Stomach (tissue), 8 donors: ENCODE measurements at regions not wholly inside any gene's neighbourhood (a gene's known extent, or its start where the extent isn't known, plus 50 kb on each side); places are given as distances from the start of the nearest gene placed in this dataset.
"Not testable (repeated sequence)": the region's sequence is repeated elsewhere in the genome, so short reads cannot be mapped to it uniquely, and the experiment has no call there.

ENCODE experiments used
- DNase-seq, 2 donors: peaks; one replicate each; pipeline versions ENCODE4 v3.0.0 to v3.0.0-alpha.2; 2013 to 2019
- H3K27ac ChIP-seq, 5 donors: fragments of 200-600 bp in 4 of 5; sonication (generic) in 4 of 5; one replicate each; pipeline ENCODE4 v1.5.1; 2013 to 2019; ENCODE audit warnings: mild to moderate bottlenecking in 1 of 5, moderate library complexity in 1 of 5
- H3K27me3 ChIP-seq, 3 donors: fragments of 200-600 bp; sonication (generic); one replicate each; pipeline ENCODE4 v1.5.1; 2017 to 2019; ENCODE audit warnings: mixed run types in 1 of 3
- H3K36me3 ChIP-seq, 4 donors: fragments of 200-600 bp; sonication (generic); 1 replicate in 3 of 4; 2 replicates in 1 of 4; pipeline ENCODE4 v1.5.1; 2016 to 2019
- H3K4me1 ChIP-seq, 4 donors: fragments of 200-600 bp; sonication (generic); one replicate each; pipeline ENCODE4 v1.5.1; 2016 to 2019
- H3K4me3 ChIP-seq, 4 donors: fragments of 200-600 bp; sonication (generic) in 3 of 4; one replicate each; pipeline ENCODE4 v1.5.1; 2016 to 2019; ENCODE audit warnings: mild to moderate bottlenecking in 1 of 4
- H3K9me3 ChIP-seq, 4 donors: fragments of 200-600 bp; sonication (generic); one replicate each; pipeline ENCODE4 v1.5.1; 2016 to 2019
- CTCF ChIP-seq, 7 experiments: fragments of 450-650 bp in 4 of 7; fragments of 200-600 bp in 3 of 7; sonication (generic) in 3 of 7; IDR thresholded peaks; one replicate each; pipeline ENCODE4 v1.5.1; 2016 to 2019; ENCODE audit warnings: antibody characterized with exemption in 7 of 7, control low read depth in 2 of 7, mild to moderate bottlenecking in 1 of 7
- EP300 ChIP-seq: sonication (generic); formaldehyde crosslinking; IDR thresholded peaks from one replicate; pipeline ENCODE4 v1.6.1; 2017; ENCODE audit warnings: antibody characterized with exemption
- POLR2A ChIP-seq, 4 donors: fragments of 450-650 bp; IDR thresholded peaks; one replicate each; pipeline ENCODE4 v1.6.1; 2016; ENCODE audit warnings: antibody characterized with exemption in 4 of 4, control low read depth in 2 of 4, mild to moderate bottlenecking in 1 of 4, moderate library complexity in 1 of 4
- POLR2AphosphoS5 ChIP-seq, 3 donors: sonication (generic); formaldehyde crosslinking; IDR thresholded peaks; one replicate each; pipeline ENCODE4 v1.6.1; 2016; ENCODE audit warnings: antibody characterized with exemption in 3 of 3
- WGBS, 5 donors: extraction: QIAGEN DNeasy Blood & Tissue Kit in 3 of 5; methylation state at CpG; one replicate each; pipeline versions ENCODE4 v1.1.5 to v1.1.7; 2013 to 2018; 5-methylcytosine and 5-hydroxymethylcytosine counted together
- intact Hi-C: fragments of 100-400 bp; cut with DNase I; formaldehyde crosslinking; loops from one replicate; pipeline ENCODE4 v1.15.1; 2023; ENCODE audit warnings: low total_unique reads
- donor health status: healthy with polysubstance abuse.
- donor health status: Bipolar disorder and iron deficiency.
- donor health status: healthy.

DNA sequence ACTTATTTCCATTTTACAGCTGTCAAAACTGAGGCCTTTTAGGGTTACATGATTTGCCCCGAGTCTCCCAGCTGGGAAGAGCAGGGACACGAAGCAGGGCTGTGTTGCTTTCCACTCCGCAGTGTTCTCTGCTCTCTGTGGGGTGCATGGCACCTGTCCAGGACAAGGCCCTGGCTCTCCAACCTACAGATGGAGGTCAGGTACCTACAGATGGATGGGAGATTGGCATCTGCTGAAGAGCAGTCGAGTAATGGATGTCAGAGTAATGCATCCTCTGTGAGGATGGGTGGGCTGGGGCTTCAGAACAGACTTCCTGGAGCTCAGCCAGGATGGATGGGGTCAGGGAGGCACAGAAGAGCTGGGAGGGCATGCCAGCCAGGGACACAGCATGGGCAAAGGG lies 85.0 kb downstream of the EMX2 start:
- H3K27ac ChIP-seq = no peak overlapping the region
- H3K4me1 ChIP-seq = no peaks in the 10 kb centered on the region
- no peaks in the 10 kb centered on the region for H3K36me3 ChIP-seq
- intact Hi-C loops = no loop called here
- H3K4me3 ChIP-seq = no peak overlapping the region
- no peaks in the 10 kb centered on the region for H3K9me3 ChIP-seq
- H3K27me3 ChIP-seq = peaks cover 0 to 1% (median 0%) of the 10 kb centered on the region in 3 donors
- DNase-seq = no peak
- TF ChIP-seq CTCF (IDR thresholded peaks at IDR 0.05) (no peak), POLR2AphosphoS5 (IDR thresholded peaks at IDR 0.05) (no peak), POLR2A (IDR thresholded peaks at IDR 0.05) (no peak), EP300 (no peak)
- WGBS, 5 donors = 84 to 90% (median 88%) methylated on average over 4 of the region's 4 CpGs

DNA sequence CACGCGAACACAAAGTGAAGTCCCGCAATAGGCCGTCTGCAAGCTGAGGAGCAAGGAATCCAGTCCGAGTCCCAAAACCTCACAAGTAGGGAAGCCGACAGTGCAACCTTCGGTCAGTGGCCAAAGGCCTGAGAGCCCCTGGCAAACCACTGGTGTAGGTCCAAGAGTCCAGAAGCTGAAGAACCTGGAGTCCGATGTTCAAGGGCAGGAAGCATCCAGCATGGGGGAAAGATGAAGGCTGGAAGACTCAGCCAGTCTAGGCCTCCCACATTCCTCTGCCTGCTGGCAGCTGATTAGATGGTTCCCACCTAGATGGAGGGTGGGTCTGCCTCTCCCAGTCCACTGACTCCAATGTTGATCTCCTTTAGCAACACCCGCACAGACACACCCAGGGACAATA lies 87.2 kb downstream of the EMX2 start:
- intact Hi-C loops, H3K36me3 ChIP-seq, DNase-seq, H3K4me3 ChIP-seq, H3K27me3 ChIP-seq, H3K9me3 ChIP-seq, H3K27ac ChIP-seq, H3K4me1 ChIP-seq: not testable (repeated sequence)
- whole genome bisulfite sequencing, 5 donors = 93 to 96% (median 94%) methylated on average over 9 of the region's 9 CpGs

DNA sequence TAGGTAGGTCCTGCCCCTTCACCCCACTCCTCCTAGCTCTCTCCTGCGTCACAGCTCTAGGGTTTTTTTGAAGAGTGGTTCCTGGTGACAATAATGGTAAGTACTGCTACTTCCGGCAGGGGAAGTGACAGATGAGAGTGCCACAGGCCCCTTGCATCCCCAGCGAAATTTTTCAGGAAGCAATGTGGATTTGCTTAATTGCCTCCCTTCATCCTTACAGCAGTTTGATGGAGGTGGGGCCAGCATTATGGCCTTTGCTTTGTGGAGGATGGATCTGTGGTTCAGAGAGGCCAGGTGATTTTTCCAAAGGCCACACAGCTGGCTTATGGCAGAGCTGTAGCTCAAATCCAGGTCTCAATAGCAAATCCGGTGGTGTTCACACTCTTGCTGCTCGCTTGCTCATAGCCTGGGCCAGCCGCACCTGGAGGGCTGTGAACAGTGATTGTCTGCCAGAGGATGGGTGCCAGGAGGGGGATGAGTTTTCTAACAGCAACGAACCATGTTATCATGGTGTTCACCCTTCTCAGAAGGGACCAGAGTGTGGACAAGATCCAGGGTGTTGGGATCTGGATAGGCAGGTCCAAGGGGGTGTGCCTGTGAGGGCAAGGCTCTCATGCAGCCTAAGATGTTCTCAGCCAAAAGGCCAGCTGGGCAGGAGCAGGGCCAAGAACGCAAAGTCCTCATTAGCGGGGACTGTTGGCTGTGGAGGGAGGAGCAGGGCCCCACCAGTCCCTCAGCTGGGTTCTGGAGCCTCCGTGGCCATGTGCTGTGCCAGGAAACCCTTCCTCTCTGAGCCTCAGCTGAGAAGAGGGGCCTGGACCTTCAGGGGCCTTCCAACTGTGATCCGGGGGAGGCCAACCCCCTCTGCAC lies 89.0 kb downstream of the EMX2 start:
- no peaks in the 10 kb centered on the region for H3K9me3 ChIP-seq
- intact Hi-C loops = no loop called here
- WGBS, 5 donors = 69 to 84% (median 78%) methylated on average over 11 of the region's 11 CpGs
- no peaks in the 10 kb centered on the region for H3K4me1 ChIP-seq
- peaks cover 0 to 4% (median 0%) of the 10 kb centered on the region in 3 donors for H3K27me3 ChIP-seq
- no peak for DNase-seq
- TF ChIP-seq POLR2AphosphoS5 (IDR thresholded peaks at IDR 0.05) = no peak
- no peak for TF ChIP-seq EP300
- TF ChIP-seq CTCF (IDR thresholded peaks at IDR 0.05) = no peak
- H3K4me3 ChIP-seq = no peak overlapping the region
- H3K36me3 ChIP-seq = no peaks in the 10 kb centered on the region
- no peak overlapping the region for H3K27ac ChIP-seq

- intact Hi-C loops = no loop called here
Observed at GRCh38 chr10:117632406-117632805, 89.9 kb downstream of the EMX2 start.

More at GRCh38 chr10:117632406-117632805, 89.9 kb downstream of the EMX2 start:
- H3K36me3 ChIP-seq = no peaks in the 10 kb centered on the region
- no peak overlapping the region for H3K27ac ChIP-seq
- no peaks in the 10 kb centered on the region for H3K4me1 ChIP-seq
- no peaks in the 10 kb centered on the region for H3K9me3 ChIP-seq
- no peak overlapping the region for H3K4me3 ChIP-seq
- TF ChIP-seq EP300 (no peak), CTCF (IDR thresholded peaks at IDR 0.05) (no peak), POLR2A (IDR thresholded peaks at IDR 0.05) (no peak), POLR2AphosphoS5 (IDR thresholded peaks at IDR 0.05) (no peak)
- 90 to 97% (median 93%) methylated on average over 7 of the region's 7 CpGs for WGBS, 5 donors
- H3K27me3 ChIP-seq = peaks cover 0 to 4% (median 0%) of the 10 kb centered on the region in 3 donors
- no peak for DNase-seq
